Coronary artery (tissue), 2 donors: ENCODE measurements at regions not wholly inside any gene's neighbourhood (a gene's known extent, or its start where the extent isn't known, plus 50 kb on each side); places are given as distances from the start of the nearest gene placed in this dataset.

Source experiments
- DNase-seq: peaks from one replicate; pipeline ENCODE4 v3.0.0-alpha.2; 2017; ENCODE audit warnings: low spot score
- H3K27ac ChIP-seq, 2 donors: fragments of 200-600 bp; sonication (generic); one replicate each; pipeline ENCODE4 v1.5.1; 2016 to 2019
- H3K4me3 ChIP-seq: fragments of 200-600 bp; sonication (generic); 2 replicates; pipeline ENCODE4 v1.5.1; 2016; ENCODE audit warnings: mild to moderate bottlenecking, moderate library complexity
- CTCF ChIP-seq: fragments of 200-600 bp; sonication (generic); IDR thresholded peaks from one replicate; pipeline ENCODE4 v1.5.1; 2019; ENCODE audit warnings: antibody characterized with exemption

- no peak for DNase-seq
- H3K27ac ChIP-seq: no peak overlapping the region
- H3K4me3 ChIP-seq: no peak overlapping the region
- no peak for TF ChIP-seq CTCF
Measured at GRCh38 chr13:91066745-91067144, 280.7 kb upstream of the MIR17HG start.

- TF ChIP-seq CTCF: no peak
- no peak for DNase-seq
- Histone ChIP-seq H3K27ac (no peak overlapping the region), H3K4me3 (no peak overlapping the region)
Measured at GRCh38 chr13:91072486-91072885, 275.0 kb upstream of the MIR17HG start.

GRCh38 chr13:91074091-91074490 is 273.4 kb upstream of the MIR17HG start:
- H3K27ac ChIP-seq: no peak overlapping the region
- H3K4me3 ChIP-seq: no peak overlapping the region
- TF ChIP-seq CTCF: no peak
- no peak for DNase-seq

GRCh38 chr13:91076830-91077229 is 270.7 kb upstream of the MIR17HG start:
- no peak for DNase-seq
- no peak for TF ChIP-seq CTCF
- Histone ChIP-seq H3K27ac (no peak overlapping the region), H3K4me3 (no peak overlapping the region)

GRCh38 chr13:91078093-91078679 is 269.3 kb upstream of the MIR17HG start:
- H3K4me3 ChIP-seq: no peak overlapping the region
- TF ChIP-seq CTCF: no peak
- no peak overlapping the region for H3K27ac ChIP-seq
- DNase-seq: no peak

- Histone ChIP-seq H3K4me3 (no peak overlapping the region), H3K27ac (no peak overlapping the region)
- DNase-seq: no peak
- no peak for TF ChIP-seq CTCF
Measured at GRCh38 chr13:91079176-91079575, 268.3 kb upstream of the MIR17HG start.

- no peak for DNase-seq
Measured at GRCh38 chr13:91085127-91085526, 262.4 kb upstream of the MIR17HG start.

More at GRCh38 chr13:91085127-91085526, 262.4 kb upstream of the MIR17HG start:
- TF ChIP-seq CTCF: no peak
- Histone ChIP-seq H3K27ac (no peak overlapping the region), H3K4me3 (no peak overlapping the region)
